ENCODE measurements at regions not wholly inside any gene's neighbourhood (a gene's known extent, or its start where the extent isn't known, plus 50 kb on each side); places are given as distances from the start of the nearest gene placed in this dataset.
"Not testable (repeated sequence)": the region's sequence is repeated elsewhere in the genome, so short reads cannot be mapped to it uniquely, and the experiment has no call there.

DNA sequence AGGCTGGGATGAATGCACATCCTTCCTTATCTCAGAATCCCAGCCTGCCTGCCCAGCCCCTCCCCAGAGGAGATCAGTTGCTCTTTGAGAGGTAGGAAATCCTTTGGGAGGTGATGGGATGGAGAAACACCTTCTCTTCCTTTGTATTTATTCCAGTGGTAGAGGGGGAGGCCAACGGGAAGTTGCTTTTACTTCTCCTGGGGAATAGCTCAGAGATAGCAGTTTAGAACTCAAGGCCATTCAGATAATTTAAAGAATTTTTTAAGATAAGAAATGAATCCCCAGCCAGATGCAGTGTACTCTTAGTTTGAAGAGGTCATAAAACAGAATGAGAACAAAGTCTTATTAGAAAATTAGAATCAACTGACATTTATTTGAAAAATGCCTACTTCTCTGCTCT lies 67.4 kb upstream of the PPM1B start:
- WGBS, 3 donors, result 70 to 78% (median 72%) methylated on average over 1 of the region's 1 CpG
- no peak for DNase-seq
- peak overlapping the region; percentile 68 for H3K27ac ChIP-seq

DNA sequence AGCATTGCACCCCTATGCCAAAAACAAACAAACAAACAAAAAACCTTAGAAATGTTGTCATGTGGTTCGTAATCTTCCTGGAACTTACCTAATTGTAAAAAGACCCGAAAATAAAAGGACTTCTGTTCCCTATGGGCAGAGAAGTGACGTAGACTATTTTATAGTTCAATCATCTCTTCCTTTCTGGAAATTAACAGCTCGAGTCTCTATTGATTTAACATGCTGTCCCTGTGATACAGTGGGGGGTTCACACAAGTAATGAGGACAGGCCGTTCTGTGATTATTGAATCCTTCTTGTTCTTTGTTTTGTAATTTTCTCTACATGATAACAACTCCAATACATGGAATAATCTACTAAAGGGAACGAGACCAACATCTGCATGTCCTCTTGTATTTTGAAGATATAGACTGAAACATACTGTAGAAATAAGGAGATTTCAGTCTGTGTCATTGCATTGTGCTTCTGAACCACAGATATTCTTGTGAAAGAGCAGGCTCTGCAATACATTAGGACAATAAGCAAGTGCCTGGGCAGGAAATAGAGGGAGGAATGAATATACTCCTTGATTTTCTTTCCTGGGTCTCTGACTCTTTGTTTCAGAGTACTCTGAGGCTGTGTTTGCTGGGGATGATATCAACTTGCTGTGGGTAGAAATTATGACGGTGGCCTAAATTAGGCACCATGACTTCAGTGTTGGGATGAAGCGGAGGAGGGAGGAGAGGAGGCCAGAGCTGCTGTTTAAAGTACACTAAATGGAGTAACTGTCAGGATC lies 65.7 kb upstream of the PPM1B start:
- DNase-seq, result no peak
- H3K27me3 ChIP-seq (ENCODE audit: insufficient read depth in 3 of 3, low read length in 2 of 3), result no peaks in the 10 kb centered on the region
- H3K9me3 ChIP-seq, result no peaks in the 10 kb centered on the region
- intact Hi-C loops (cut with DNase I), result no loop called here
- no peaks in the 10 kb centered on the region for H3K36me3 ChIP-seq (ENCODE audit: insufficient read depth in 1 of 2, low read depth in 1 of 2)
- 61 to 73% (median 63%) methylated on average over 8 of the region's 8 CpGs for WGBS, 3 donors
- TF ChIP-seq, protein P1, sequence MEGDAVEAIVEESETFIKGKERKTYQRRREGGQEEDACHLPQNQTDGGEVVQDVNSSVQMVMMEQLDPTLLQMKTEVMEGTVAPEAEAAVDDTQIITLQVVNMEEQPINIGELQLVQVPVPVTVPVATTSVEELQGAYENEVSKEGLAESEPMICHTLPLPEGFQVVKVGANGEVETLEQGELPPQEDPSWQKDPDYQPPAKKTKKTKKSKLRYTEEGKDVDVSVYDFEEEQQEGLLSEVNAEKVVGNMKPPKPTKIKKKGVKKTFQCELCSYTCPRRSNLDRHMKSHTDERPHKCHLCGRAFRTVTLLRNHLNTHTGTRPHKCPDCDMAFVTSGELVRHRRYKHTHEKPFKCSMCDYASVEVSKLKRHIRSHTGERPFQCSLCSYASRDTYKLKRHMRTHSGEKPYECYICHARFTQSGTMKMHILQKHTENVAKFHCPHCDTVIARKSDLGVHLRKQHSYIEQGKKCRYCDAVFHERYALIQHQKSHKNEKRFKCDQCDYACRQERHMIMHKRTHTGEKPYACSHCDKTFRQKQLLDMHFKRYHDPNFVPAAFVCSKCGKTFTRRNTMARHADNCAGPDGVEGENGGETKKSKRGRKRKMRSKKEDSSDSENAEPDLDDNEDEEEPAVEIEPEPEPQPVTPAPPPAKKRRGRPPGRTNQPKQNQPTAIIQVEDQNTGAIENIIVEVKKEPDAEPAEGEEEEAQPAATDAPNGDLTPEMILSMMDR (IDR thresholded peaks at IDR 0.05), result no peak
- H3K4me1 ChIP-seq, result peaks cover 22% of the 10 kb centered on the region
- H3K4me3 ChIP-seq, result no peak overlapping the region
- H3K27ac ChIP-seq, result peak overlapping the region; percentile 89
- peak; percentile 71 to 91 (median 83) for ATAC-seq

More for the DNA sequence above, 67.4 kb upstream of the PPM1B start:
- ATAC-seq, result no peak
- Histone ChIP-seq H3K4me1 (peaks cover 22% of the 10 kb centered on the region), H3K4me3 (no peak overlapping the region), H3K27me3 (ENCODE audit: insufficient read depth in 3 of 3, low read length in 2 of 3) (no peaks in the 10 kb centered on the region), H3K9me3 (no peaks in the 10 kb centered on the region), H3K36me3 (ENCODE audit: insufficient read depth in 1 of 2, low read depth in 1 of 2) (no peaks in the 10 kb centered on the region)
- intact Hi-C loops (cut with DNase I), result no loop called here
- TF ChIP-seq, protein P1 (IDR thresholded peaks at IDR 0.05), result no peak

DNA sequence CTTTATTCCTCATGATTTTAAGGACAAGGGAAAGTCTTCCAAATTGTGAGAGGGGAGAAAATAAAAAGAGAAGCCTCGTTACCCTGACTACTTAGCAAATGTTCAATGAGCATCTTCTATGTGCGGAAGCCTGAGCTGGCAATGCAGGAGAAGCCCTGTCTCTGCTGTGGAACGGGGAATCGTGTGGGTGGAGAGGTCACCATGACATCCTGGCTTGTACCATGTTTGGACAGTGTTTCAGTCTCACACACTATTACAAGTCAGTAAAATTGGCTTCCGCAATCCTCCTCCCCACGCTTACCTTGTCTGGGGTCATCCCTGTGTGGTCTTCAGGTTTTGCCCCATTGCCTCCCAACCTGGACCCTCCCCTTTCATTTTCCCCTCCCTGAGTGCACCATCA lies 65.0 kb upstream of the PPM1B start:
- Histone ChIP-seq H3K27me3 (ENCODE audit: insufficient read depth in 3 of 3, low read length in 2 of 3) (no peaks in the 10 kb centered on the region), H3K36me3 (ENCODE audit: insufficient read depth in 1 of 2, low read depth in 1 of 2) (no peaks in the 10 kb centered on the region), H3K27ac (peak overlapping the region; percentile 89), H3K4me3 (no peak overlapping the region), H3K4me1 (peaks cover 22% of the 10 kb centered on the region), H3K9me3 (no peaks in the 10 kb centered on the region)
- DNase-seq (no peak), ATAC-seq (peak in 1 of 4 donors; percentile 26)
- intact Hi-C loops (cut with DNase I), result no loop called here
- 59 to 76% (median 63%) methylated on average over 6 of the region's 6 CpGs for WGBS, 3 donors
- TF ChIP-seq, protein P1 (IDR thresholded peaks at IDR 0.05), result no peak

DNA sequence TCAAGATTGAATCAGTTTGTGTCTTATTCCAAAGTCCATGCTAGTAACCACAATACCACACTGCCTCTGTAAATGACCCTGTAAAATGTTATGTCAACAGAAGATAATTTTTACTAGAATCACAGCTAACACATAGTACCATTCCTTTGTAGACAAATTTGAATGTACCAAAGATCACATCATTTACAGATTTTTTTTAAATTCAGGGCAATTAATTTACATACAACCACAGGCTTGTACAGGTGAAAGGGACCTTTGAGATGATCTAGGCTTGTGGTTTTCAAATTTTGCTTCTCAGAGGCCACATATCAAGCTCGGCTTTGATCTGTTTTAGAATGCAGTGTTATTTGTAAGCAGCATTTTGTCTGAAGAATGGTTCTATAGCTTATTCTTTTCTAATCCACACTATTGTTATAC lies 63.8 kb upstream of the PPM1B start:
- H3K36me3 ChIP-seq (ENCODE audit: insufficient read depth in 1 of 2, low read depth in 1 of 2), result no peaks in the 10 kb centered on the region
- WGBS, 3 donors, result 91 to 97% (median 96%) methylated on average over 1 of the region's 1 CpG
- no peak overlapping the region for H3K4me3 ChIP-seq
- TF ChIP-seq, protein P1 (IDR thresholded peaks at IDR 0.05), result no peak
- no peaks in the 10 kb centered on the region for H3K27me3 ChIP-seq (ENCODE audit: insufficient read depth in 3 of 3, low read length in 2 of 3)
- peaks cover 22% of the 10 kb centered on the region for H3K4me1 ChIP-seq
- H3K27ac ChIP-seq, result no peak overlapping the region
- no peaks in the 10 kb centered on the region for H3K9me3 ChIP-seq
- no peak for DNase-seq
- intact Hi-C loops (cut with DNase I), result no loop called here
- ATAC-seq, result no peak

DNA sequence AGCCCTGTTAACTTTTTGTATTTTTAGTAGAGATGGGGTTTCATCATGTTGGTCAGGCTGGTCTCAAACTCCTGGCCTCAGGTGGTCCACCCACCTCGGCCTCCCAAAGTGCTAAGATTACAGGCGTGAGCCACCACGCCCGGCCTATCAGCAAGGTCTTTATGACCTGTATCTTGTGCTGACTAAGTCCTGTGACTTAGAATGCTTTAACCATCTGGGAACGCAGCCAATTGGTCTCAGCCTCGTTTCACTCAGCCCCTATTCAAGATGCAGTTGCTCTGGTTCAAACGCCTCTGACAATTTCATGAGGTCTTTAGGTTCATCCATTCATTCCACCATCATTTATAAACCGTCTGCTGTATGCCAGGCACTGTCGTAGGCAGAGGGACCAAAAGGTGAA lies 62.2 kb upstream of the PPM1B start:
- DNase-seq; H3K9me3 ChIP-seq; H3K27ac ChIP-seq; intact Hi-C loops (cut with DNase I); H3K4me3 ChIP-seq; H3K36me3 ChIP-seq (ENCODE audit: insufficient read depth in 1 of 2, low read depth in 1 of 2); ATAC-seq; H3K27me3 ChIP-seq (ENCODE audit: insufficient read depth in 3 of 3, low read length in 2 of 3): not testable (repeated sequence)
- WGBS, 3 donors, result 76 to 84% (median 80%) methylated on average over 9 of the region's 9 CpGs
- H3K4me1 ChIP-seq, result peaks cover 15% of the 10 kb centered on the region
